ENCODE measurements at regions not wholly inside any gene's neighbourhood (a gene's known extent, or its start where the extent isn't known, plus 50 kb on each side); places are given as distances from the start of the nearest gene placed in this dataset.

DNA sequence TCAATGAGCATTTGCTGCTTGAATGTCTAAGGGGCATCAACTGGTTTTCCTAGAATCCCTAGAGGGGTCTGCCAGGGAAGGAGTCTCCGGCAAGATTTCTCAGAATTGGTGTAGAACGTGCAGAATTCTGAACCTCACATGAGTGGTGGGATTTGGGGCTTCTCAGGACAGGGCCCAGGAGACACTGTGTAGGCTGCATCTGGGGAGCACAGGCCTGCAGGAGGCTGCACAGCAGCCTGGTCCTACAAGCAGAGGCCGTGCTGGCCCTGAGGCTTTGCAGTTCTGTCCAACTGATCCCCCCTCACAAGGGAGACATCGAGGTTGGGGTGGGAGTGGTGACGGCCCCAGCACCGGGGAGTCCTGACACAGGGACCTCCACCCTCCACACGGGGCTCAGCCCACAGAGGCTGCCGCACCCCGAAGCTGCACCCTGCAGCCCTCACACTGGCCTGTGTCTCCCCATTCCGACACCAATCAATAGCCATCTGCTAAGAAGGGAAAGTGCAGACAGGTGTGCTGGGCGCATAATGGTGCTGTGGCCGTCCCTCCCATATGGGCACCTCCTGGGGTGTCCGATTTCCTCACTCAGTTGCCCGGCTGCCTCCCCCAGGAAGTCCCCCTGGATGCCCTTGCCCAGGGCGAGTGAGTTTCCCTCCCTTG is 688.1 kb downstream of the BRD1 start:
- DNase-seq = no peak

- DNase-seq = no peak
Measured at GRCh38 chr22:49138250-49138790, 689.4 kb downstream of the BRD1 start.

- DNase-seq = no peak
Measured at GRCh38 chr22:49137206-49137840, 690.4 kb downstream of the BRD1 start.

- DNase-seq = no peak
Measured at GRCh38 chr22:49136816-49137180, 690.9 kb downstream of the BRD1 start.

DNA sequence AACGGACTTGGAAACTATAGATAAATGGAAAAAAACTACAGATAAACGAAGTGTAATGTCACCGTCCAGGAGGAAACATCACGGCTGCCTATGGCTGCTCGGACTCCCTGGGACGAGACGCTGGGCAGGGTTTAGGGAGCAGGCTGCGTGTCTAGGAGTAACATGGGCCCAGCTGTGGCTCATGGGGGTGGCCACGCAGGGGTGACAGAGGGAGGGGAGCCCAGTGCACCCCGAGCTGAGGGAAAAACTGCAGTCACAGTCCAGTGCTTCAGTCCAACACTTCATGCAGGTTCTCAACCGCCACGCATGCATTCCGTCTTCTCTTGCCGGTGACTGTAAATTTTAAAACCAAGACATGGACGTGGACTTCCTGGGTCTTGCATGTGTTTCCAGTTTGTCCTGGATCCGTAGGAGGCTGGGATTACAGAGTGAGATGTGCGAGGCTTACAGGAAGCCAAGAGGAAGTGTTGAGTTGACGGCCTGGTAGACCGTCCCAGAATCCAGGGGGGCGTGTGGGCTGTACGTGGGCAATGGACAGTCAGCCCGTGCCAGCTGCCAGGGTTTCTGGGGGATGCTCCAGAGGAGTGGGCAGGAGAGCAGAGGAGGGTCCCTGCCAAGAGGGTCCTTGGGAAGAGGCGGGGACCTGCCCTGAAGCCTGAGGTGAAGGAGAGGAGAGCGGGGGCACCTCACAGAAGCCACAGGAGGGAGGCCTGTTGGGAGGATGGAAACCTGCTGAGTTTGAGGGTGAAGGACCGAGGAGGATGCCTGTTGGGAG is 691.4 kb downstream of the BRD1 start:
- no peak for DNase-seq

GRCh38 chr22:49134076-49134475 is 693.6 kb downstream of the BRD1 start:
- no peak for DNase-seq

DNA sequence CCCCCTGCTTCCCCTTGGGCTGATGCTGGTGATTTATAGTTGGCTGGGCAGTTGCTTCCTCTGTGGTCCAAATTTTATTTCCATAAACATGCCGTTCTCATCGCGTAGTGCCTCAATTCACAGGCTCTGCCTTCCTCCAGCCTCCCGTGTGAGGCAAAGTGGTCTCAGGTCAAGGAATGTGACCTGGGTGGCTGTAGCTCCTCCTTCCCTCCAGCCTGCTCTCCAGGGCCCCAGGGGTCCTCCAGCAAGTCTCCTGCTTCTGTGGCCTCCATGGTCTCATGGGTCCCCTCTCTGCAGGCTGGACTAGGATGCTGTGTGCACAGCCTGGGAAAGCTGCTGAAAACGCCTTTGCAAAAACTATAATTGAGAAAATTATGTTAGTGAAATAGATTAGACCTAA is 694.1 kb downstream of the BRD1 start:
- DNase-seq = no peak

DNA sequence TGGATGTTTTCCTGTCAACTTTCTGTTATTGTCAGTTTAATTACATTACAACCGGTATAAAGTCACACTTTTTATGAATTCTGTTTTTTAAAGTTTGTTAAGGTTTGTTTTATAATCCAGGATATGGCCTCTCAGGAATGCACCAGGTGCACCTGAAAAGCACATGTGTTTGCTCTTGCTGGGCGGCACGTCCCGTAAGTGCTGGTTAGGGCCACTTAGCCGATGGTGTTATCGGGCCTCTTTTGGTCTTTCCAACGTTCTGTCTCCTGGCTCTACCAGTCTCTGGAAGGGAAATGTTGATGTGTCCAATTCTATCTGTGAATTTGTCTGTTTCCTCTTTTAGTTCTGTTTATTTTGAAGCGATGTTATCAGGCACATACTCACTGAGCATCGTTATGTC is 695.7 kb downstream of the BRD1 start:
- DNase-seq = no peak

DNA sequence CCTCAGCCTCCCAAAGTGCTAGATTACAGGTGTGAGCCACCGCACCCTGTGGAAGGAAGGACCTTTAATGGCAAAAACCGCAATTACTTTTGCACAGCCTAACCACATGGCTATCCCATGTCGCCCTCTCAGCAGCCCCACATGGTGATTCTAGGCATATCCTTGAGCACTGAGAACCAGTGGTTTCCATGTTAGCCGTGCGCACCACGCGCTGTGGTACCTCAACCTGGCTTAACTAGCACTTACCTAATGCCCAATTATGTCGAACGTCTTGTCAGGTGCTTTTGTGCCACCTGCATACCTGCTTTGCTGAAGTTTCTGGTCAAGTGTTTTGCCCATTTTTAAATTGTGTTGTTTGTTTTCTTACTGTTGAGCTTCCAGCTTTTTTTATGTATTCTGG is 697.9 kb downstream of the BRD1 start:
- no peak for DNase-seq

DNA sequence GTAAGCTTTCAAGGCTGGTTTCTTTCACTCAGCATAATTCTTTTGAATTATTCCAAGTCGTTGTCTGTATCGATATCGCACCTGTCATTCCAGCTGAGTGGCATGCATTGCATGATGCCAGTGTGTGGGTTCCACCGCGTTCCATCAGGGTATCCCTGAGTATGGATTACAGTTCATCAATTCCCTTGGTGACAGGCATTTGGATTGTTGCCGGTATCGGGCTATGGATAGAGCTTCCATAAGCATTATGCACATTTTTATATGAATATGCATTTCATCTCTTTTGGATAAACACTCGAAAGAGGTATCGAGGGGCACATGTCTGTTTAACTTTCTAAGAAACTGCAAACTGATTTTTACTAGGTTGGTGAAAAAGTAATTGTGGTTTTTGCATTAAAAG is 698.8 kb downstream of the BRD1 start:
- DNase-seq = no peak

- no peak for DNase-seq
Measured at GRCh38 chr22:49124608-49125007, 703.1 kb downstream of the BRD1 start.

GRCh38 chr22:49123621-49124192 is 704.0 kb downstream of the BRD1 start:
- no peak for DNase-seq

GRCh38 chr22:49119551-49119952 is 708.1 kb downstream of the BRD1 start:
- no peak for DNase-seq

GRCh38 chr22:49118065-49118464 is 709.6 kb downstream of the BRD1 start:
- DNase-seq = no peak

GRCh38 chr22:49117486-49117885 is 710.2 kb downstream of the BRD1 start:
- DNase-seq = no peak

DNA sequence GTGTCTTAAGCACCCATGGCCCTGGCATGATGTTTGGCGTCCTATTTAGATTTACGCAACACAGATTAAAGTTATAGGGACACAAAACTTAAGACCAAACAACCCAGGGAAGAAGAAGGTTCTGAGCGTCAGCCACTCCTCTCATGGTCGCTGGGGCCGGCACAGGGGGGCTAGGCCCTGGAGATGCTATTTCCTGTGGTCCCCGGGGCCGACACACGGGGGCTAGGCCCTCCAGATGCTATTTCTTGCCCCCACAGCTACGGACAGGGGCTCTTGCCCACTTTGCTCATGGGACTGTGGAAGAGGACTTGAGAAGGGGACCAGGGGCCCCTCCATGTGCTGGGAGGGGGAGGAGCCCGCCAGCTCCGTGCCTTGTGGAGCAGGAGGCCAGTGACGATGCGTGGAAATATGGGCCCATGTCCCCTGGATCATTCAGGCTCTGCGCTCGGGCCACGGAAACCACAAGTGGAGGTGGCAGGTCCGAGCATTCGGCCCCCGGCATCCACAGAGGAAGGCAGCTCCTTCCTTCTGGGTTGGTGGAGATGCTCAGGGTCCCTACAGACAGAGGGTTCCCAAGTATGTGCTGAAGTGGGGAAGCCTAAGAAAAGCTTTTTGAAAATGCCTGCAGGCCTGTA is 711.1 kb downstream of the BRD1 start:
- no peak for DNase-seq

DNA sequence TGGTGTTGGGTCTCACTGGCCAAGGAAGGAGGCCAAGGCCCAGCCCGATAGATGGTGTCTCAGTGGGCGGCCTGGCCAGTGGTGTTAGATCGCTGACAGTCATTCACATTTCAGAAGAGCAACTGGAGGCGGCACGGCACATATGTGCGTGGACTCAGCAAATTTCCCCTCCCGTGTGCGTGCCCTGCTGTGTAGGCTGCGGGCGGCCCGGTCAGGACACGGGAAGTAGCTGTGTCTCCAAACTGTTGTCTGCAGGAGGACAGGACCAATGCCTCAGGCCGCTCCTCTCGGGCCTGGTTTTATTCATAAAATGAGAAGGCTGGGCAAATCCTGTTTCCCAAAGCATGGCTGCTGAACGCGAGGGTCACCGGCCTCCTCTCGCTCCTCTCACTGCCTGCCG is 711.7 kb downstream of the BRD1 start:
- DNase-seq = no peak

DNA sequence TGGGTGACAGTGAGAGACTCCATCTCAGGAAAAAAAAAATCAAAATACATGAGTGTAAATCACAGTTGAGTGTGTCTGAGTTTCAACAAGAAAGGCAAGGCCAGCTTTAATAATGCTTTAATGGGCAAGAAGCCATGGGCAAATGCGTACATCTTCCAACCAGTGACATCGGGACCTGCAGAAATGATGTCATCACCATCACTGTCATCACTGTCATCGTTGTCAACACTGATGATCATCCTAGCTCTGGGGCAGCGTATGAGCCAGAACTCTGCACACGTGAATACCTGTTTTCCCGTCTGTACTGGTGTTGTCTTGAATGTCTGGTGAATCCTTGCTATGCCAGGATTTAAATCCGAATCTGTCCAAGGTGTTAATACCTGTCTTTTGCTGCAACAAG is 712.5 kb downstream of the BRD1 start:
- no peak for DNase-seq

- no peak for DNase-seq
Measured at GRCh38 chr22:49113758-49114157, 713.9 kb downstream of the BRD1 start.

- DNase-seq = no peak
Measured at GRCh38 chr22:49112661-49113626, 714.7 kb downstream of the BRD1 start.

DNA sequence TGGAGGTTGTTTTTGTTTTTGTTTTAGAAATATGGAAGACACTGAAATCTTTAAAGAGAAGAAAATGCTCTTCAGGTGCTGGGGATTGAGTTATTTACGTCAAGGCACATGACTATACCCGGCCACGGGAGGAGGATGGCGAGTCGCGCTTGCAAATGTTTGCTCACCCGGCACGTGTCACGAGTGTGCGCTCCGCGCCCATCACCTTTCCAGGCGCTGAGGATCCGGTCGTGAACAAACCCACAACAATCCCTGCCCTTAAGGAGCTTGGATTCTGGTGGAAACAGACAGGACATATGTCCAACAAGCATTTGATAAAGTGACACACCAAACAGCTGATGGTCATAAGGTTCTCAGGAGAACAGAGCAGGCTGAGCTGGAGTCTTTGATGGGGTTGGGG is 715.5 kb downstream of the BRD1 start:
- no peak for DNase-seq

DNA sequence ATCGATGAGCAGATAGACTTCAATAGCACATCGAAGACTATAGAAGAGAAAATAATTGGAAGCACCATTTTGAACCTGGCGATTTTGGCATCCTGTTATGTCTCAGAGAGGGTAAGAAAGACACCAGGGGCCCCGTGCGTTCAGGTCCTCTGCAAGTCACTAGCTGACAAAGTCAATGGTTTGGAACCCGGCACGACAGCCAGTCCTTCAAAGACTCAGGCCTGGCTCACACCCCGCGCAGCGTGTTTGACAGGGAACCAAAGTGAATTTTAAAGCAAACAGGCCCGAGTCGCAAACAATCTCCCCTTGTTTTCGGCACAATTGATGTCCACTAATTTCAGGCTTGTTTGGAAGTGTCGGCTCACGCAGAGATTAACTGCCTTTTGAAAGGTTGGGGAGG is 716.6 kb downstream of the BRD1 start:
- DNase-seq = no peak
